Tibial nerve (tissue), 4 donors: ENCODE measurements at regions not wholly inside any gene's neighbourhood (a gene's known extent, or its start where the extent isn't known, plus 50 kb on each side); places are given as distances from the start of the nearest gene placed in this dataset.

Experiments
- DNase-seq, 2 donors: peaks; one replicate each; pipeline ENCODE4 v3.0.0-alpha.2; 2019; ENCODE audit warnings: low spot score in 2 of 2
- H3K27ac ChIP-seq, 4 donors: fragments of 200-600 bp; sonication (generic) in 3 of 4; one replicate each; pipeline ENCODE4 v1.5.1; 2017 to 2019; ENCODE audit warnings: mild to moderate bottlenecking in 1 of 4
- H3K27me3 ChIP-seq, 2 donors: fragments of 200-600 bp; sonication (generic) in 1 of 2; one replicate each; pipeline versions ENCODE4 v1.5.1 to v1.6.0; 2017 to 2019
- H3K36me3 ChIP-seq, 3 donors: fragments of 200-600 bp; sonication (generic); one replicate each; pipeline ENCODE4 v1.5.1; 2018 to 2019
- H3K4me1 ChIP-seq, 4 donors: fragments of 200-600 bp; sonication (generic) in 3 of 4; one replicate each; pipeline ENCODE4 v1.5.1; 2017 to 2019
- H3K4me3 ChIP-seq, 4 donors: fragments of 200-600 bp; sonication (generic) in 3 of 4; one replicate each; pipeline ENCODE4 v1.5.1; 2017 to 2019; ENCODE audit warnings: mild to moderate bottlenecking in 1 of 4, moderate library complexity in 1 of 4
- H3K9me3 ChIP-seq, 4 donors: fragments of 200-600 bp; sonication (generic) in 3 of 4; one replicate each; pipeline ENCODE4 v1.5.1; 2017 to 2019
- EP300 ChIP-seq, 2 donors: sonication (generic); formaldehyde crosslinking; IDR thresholded peaks; one replicate each; pipeline ENCODE4 v1.6.1; 2017; ENCODE audit warnings: antibody characterized with exemption in 2 of 2, mild to moderate bottlenecking in 1 of 2
- POLR2A ChIP-seq, 2 donors: fragments of 450-650 bp; IDR thresholded peaks; one replicate each; pipeline ENCODE4 v1.6.1; 2017; ENCODE audit warnings: antibody characterized with exemption in 2 of 2, mild to moderate bottlenecking in 2 of 2, moderate library complexity in 2 of 2
- WGBS, 2 donors: methylation state at CpG; one replicate each; pipeline ENCODE4 v1.1.5; 2018; 5-methylcytosine and 5-hydroxymethylcytosine counted together
- TF ChIP-seq, protein P1 (sequence below), 5 experiments: fragments of 200-600 bp in 3 of 5; fragments of 450-650 bp in 2 of 5; sonication (generic) in 3 of 5; IDR thresholded peaks; one replicate each; pipeline ENCODE4 v1.5.1; 2016 to 2019; ENCODE audit warnings: antibody characterized with exemption in 5 of 5, mild to moderate bottlenecking in 3 of 5, moderate library complexity in 2 of 5

DNA sequence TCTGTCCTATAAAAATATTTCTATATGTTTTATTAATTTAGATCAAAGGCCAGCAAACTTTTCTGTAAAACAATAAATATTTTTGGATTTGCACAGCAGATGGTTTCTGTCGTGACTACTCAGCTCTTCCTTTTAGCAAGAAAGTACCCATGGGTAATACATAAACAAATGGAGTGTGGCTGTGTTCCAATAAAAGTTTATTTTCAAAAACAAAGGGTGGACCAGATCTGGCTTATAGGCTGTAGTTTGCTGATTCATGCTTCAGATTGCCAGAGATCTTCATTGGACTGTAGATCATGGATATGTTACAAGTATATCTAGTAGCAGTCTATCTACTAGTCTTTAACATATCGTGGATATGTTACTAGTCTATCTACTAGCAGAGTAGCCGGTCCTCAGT, 590.5 kb downstream of the CSNK1G3 start:
- TF ChIP-seq POLR2A (IDR thresholded peaks at IDR 0.05) = no peak
- TF ChIP-seq, protein P1, sequence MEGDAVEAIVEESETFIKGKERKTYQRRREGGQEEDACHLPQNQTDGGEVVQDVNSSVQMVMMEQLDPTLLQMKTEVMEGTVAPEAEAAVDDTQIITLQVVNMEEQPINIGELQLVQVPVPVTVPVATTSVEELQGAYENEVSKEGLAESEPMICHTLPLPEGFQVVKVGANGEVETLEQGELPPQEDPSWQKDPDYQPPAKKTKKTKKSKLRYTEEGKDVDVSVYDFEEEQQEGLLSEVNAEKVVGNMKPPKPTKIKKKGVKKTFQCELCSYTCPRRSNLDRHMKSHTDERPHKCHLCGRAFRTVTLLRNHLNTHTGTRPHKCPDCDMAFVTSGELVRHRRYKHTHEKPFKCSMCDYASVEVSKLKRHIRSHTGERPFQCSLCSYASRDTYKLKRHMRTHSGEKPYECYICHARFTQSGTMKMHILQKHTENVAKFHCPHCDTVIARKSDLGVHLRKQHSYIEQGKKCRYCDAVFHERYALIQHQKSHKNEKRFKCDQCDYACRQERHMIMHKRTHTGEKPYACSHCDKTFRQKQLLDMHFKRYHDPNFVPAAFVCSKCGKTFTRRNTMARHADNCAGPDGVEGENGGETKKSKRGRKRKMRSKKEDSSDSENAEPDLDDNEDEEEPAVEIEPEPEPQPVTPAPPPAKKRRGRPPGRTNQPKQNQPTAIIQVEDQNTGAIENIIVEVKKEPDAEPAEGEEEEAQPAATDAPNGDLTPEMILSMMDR (IDR thresholded peaks at IDR 0.05) = no peak
- TF ChIP-seq EP300 (IDR thresholded peaks at IDR 0.05) = no peak
- no peak for DNase-seq
- Histone ChIP-seq H3K27me3 (no peaks in the 10 kb centered on the region), H3K36me3 (no peaks in the 10 kb centered on the region), H3K4me1 (no peaks in the 10 kb centered on the region), H3K4me3 (no peak overlapping the region), H3K27ac (no peak overlapping the region), H3K9me3 (no peaks in the 10 kb centered on the region)
- 69 to 82% methylated on average over 3 of the region's 3 CpGs for WGBS, 2 donors

DNA sequence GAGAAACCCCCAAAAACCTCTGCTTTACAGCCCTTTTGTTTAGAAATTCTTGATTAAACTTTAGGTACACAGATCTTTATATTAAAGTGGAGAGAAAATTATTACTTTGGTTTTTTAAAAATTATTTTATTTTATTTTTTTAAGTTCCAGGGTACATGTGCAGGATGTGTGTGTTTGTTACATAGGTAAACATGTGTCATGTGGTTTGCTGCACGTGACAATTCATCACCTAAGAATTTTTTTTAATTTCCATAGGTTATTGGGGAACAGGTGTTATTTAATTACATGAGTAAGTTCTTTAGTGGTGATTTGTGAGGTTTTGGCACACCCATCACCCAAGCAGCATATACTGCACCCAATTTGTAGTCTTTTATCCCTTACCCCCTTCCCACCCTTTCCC, 581.7 kb downstream of the CSNK1G3 start:
- no peak for DNase-seq
- TF ChIP-seq EP300 (IDR thresholded peaks at IDR 0.05) (no peak), POLR2A (IDR thresholded peaks at IDR 0.05) (no peak)
- TF ChIP-seq, protein P1 (IDR thresholded peaks at IDR 0.05) = no peak
- Histone ChIP-seq H3K4me3 (no peak overlapping the region), H3K27me3 (no peaks in the 10 kb centered on the region), H3K4me1 (no peaks in the 10 kb centered on the region), H3K27ac (no peak overlapping the region), H3K36me3 (no peaks in the 10 kb centered on the region), H3K9me3 (peaks cover 0 to 3% (median 0%) of the 10 kb centered on the region in 4 donors)
- 89 to 95% methylated on average over 1 of the region's 1 CpG for WGBS, 2 donors

DNA sequence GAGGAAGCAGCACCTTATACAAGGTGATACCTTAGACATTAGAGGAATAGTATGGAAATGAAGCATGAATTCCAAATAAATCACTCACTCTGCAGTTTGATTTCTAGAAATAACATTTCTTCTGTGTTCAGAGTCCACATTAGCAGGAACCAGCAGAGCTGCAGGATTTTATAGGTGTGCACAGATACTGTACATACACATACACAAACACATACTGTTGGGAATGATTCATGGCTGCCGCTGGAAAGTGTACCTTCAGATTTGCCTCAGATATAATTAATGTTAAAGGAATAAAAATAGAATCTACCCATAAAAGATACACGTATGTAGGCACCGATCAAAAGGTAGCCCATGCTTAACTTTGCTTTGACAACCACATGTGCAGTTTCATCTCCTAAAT, 578.1 kb downstream of the CSNK1G3 start:
- H3K4me3 ChIP-seq = no peak overlapping the region
- DNase-seq = no peak
- no peak overlapping the region for H3K27ac ChIP-seq
- H3K36me3 ChIP-seq = no peaks in the 10 kb centered on the region
- WGBS, 2 donors = 96 to 99% methylated on average over 3 of the region's 3 CpGs
- H3K4me1 ChIP-seq = no peaks in the 10 kb centered on the region
- TF ChIP-seq EP300 (IDR thresholded peaks at IDR 0.05) (no peak), POLR2A (IDR thresholded peaks at IDR 0.05) (no peak)
- TF ChIP-seq, protein P1 (IDR thresholded peaks at IDR 0.05) = no peak
- peaks cover 0 to 3% (median 0%) of the 10 kb centered on the region in 4 donors for H3K9me3 ChIP-seq
- no peaks in the 10 kb centered on the region for H3K27me3 ChIP-seq

DNA sequence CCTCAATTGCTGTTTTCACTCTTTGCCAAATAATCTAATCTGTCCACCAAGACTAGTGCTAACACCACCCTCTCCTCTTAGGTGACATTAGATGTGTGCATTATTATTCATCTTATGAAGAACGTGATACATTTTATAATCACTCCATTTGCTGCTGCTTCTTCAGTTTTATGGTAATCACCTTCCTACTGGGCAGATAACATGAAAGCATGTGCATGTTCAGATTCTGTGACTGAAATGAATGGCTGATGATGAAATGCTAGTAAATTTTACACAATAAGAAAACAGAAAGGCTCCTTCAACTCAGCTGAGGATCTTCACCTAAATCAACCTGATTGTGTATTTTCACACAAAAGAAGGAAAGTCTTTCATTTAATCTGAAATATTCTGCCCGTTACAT, 577.6 kb downstream of the CSNK1G3 start:
- no peak for DNase-seq
- H3K27me3 ChIP-seq = no peaks in the 10 kb centered on the region
- TF ChIP-seq EP300 (IDR thresholded peaks at IDR 0.05) = no peak
- TF ChIP-seq POLR2A (IDR thresholded peaks at IDR 0.05) = no peak
- TF ChIP-seq, protein P1 (IDR thresholded peaks at IDR 0.05) = no peak
- 48 to 68% methylated on average over 2 of the region's 2 CpGs for WGBS, 2 donors
- H3K4me1 ChIP-seq = no peaks in the 10 kb centered on the region
- peaks cover 0 to 3% (median 0%) of the 10 kb centered on the region in 4 donors for H3K9me3 ChIP-seq
- H3K27ac ChIP-seq = no peak overlapping the region
- no peaks in the 10 kb centered on the region for H3K36me3 ChIP-seq
- no peak overlapping the region for H3K4me3 ChIP-seq

DNA sequence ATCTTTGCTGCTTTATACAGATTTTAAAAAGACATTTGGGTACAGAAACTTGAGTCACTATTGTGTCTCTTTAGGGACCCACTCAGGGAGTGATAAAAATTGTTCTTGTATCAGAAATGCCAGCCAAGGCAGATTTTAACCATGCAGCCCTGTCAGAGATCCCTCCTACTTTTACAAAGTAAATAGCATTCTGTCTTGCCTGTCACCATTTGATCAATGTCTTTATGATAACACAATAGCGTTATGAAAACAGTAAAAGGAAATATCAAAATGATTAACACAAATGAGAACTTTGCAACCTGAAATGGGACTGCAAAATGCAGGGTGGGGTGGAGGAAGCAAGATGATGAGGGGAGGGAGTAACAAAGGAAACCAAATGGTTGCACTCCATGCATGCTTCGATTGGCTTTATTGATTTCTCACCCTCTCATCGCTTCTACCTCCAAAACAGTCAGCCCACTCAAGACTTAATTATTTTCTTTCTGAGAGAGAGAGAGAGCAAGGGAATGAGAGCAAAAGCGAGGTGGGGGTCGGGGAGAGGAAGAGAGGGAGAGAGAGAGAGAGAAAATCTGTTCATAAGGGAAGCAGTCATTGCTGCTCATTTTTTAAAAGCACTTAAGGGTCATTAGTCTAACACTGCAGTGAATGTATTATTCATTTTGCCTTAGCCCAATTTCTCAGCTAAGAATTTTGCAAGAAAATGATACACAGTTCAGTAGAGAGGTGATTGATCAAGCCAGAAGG, 576.5 kb downstream of the CSNK1G3 start:
- Histone ChIP-seq H3K9me3 (peaks cover 0 to 3% (median 0%) of the 10 kb centered on the region in 4 donors), H3K27me3 (no peaks in the 10 kb centered on the region), H3K4me1 (no peaks in the 10 kb centered on the region), H3K27ac (no peak overlapping the region), H3K4me3 (no peak overlapping the region), H3K36me3 (no peaks in the 10 kb centered on the region)
- WGBS, 2 donors = 50 to 56% methylated on average over 5 of the region's 5 CpGs
- no peak for DNase-seq
- no peak for TF ChIP-seq EP300 (IDR thresholded peaks at IDR 0.05)
- TF ChIP-seq, protein P1 (IDR thresholded peaks at IDR 0.05) = no peak
- TF ChIP-seq POLR2A (IDR thresholded peaks at IDR 0.05) = no peak
